Fibroblast of upper back skin (primary cell): ENCODE measurements at regions not wholly inside any gene's neighbourhood (a gene's known extent, or its start where the extent isn't known, plus 50 kb on each side); places are given as distances from the start of the nearest gene placed in this dataset.
"Not testable (repeated sequence)": the region's sequence is repeated elsewhere in the genome, so short reads cannot be mapped to it uniquely, and the experiment has no call there.

ENCODE experiments used
- DNase-seq: peaks from one replicate; pipeline ENCODE4 v3.0.0-alpha.2; 2013

DNA sequence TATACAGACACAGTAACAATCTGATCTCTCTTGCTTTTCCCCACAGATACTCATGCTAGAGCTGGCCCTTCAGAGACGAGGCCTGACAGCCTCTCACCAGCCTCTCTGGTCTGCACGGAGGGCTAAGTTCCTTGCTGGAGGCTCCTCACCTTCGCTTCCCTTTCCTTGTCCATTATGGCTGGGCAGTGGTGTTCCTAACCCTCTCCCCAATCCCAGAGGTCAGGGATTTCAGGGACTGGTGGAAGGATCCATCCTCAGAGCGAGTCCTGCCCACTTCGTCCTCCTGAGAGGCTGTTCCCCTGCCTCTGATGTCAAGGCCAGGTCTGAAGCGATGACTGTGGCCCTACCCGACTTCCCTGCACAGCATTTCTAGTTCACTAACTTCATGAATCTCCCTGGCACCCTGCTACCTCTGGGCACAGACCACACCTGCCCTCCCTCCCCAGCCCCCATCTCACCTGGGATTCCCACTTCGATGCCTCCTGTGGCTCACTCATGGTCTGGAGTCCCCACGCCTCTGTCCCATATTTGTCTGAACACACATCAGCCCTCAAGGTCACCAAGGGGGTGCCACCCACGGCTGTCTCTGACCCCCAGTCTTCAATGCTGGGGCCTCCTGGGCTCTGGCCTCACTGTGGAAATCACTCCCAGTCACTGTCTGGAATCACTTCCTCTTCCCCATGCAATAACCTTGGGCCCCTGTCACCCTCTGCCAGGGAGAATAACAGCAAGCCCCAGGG, 124.9 kb upstream of the PRR20G start:
- DNase-seq = no peak

DNA sequence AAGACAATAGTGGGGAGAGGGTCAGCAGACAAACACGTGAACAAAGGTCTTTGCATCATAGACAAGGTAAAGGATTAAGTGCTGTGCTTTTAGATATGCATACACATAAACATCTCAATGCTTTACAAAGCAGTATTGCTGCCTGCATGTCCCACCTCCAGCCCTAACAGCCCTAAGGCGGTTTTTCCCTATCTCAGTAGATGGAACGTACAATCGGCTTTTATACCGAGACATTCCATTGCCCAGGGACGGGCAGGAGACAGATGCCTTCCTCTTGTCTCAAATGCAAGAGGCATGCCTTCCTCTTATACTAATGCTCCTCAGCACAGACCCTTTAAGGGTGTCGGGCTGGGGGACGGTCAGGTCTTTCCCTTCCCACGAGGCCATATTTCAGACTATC, 124.0 kb upstream of the PRR20G start:
- not testable (repeated sequence) for DNase-seq

DNA sequence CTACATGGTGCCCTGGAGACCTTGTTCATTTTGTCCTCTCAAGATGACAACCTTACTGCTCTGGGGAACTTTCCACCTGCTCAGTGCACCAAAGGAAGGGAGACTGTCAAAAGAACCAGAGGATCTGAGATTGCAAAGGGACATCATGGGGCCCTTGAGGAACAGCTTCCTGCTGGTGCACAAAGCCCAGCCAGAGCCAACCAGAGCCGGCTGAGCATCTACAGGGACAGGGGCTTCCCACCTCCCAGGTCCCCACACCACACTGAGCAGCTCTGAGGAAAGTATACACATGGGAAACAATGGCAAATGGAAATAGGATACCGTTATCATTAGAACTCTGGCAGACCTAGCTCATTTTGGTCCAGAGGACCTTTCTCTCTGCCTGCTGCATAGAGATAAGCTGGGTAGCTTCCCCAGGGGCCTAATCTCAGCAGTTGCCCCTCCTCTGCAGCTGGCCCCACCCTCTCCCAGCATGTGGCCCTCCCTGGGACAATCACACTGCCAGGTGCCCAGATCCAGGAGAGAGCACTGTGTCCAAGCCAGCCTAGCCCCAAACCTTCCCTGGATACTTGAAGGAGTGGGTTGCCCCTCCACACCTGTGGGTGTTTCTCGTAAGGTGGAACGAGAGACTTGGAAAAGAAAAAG, 123.4 kb upstream of the PRR20G start:
- no peak for DNase-seq

DNA sequence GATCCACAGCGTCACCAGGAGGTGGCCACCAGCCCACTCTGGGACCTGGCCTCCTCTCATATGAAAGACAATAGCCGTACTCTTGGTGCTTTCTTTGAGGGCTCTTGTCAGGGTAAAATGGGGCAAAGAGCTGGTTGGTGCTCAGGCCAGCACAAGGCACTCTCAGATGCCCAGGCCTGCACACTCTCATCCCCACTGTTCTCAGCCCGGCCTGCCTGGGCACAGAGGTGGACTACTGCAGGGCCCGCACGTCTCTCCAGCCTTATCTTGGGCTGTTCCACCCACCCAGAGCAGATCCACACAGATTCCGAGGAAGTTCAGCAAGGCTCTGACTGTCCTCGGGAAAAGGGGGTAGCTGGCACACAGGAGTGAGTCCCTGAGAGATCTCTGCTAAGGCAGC, 122.8 kb upstream of the PRR20G start:
- no peak for DNase-seq

DNA sequence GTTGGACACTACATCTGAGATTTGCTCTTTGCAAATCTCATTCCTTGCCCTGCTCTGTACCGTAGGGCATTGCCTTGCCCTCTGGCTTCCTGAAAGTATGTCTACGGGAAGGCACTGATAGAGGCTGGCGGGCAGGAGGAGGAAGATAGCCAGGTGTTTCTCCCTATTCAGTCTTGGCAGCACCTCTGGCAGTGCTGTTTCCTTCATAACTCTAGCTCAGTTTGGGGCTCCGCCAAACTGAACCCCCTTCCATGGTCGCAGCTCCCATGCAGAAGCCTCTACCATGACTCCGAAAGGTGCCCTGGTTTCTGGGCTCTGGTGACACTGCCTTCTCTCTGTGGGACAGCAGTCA, 122.3 kb upstream of the PRR20G start:
- no peak for DNase-seq

DNA sequence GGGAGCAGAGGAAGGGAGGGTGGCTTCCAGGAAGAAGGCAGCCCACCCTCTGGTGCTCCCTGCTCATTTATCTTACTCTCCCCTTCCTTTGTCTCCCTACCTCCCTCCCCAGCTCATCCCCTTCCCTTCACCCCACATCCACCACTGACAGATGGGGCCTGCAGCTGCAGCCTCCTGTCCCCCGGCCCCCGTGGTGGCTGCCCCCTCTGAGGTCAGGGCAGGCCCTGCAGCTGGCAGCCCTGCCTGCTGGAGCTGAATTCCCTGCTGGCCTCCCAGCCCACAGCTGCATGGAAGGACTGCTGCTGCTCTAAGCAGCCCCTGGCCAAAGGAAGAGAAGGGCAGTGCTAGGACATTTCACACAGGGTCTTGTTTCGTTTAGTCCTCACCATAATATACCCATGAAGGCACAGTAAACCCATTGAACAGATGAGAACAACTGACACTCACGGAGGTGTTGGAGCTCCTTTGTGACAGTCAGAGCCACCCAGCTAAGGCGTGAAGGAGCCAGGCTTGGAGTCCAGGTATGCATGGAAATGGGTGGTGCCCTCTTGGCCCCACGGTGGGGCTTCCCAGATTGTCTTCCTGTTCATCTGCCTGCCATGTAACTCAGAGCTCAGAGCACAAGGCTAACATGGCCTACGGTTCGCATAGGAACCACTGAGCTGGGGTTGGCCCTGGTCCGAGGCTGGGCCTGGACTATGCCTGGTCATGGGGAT, 121.7 kb upstream of the PRR20G start:
- no peak for DNase-seq

DNA sequence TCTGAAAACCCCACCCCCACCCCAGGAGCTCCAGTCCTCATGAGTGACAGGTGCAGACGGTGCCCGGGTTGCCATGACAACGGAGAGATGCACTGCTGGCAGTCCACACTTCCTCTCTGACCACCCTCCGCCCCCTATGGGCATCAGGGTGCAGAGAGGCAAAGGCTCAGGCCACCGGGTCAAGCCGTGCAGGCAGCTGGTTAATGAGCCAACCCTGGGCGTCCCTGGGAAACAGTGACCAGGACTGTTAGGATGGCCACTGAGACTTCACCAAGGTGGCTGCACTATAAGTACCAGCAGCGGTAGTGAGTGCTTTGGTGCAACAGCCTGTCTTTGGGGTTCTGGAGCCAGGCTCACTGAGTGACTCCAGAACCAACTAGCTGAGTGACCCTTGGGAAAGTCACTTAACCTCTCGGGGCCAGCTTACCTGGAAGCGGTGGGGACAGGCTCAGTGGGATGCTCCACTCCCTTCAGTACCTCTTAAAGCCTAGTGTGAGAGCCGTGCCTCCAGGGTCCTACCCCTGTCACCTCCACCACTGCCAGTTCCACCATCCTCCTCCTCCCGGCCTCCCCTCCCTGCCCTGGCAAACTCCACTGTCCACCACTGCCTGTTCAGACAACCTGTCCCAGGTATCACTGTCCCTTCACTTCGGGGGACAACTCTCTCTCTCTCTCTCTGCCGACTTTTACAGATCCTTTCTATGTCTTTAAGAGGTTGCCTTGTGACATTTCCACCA, 121.0 kb upstream of the PRR20G start:
- DNase-seq = no peak

DNA sequence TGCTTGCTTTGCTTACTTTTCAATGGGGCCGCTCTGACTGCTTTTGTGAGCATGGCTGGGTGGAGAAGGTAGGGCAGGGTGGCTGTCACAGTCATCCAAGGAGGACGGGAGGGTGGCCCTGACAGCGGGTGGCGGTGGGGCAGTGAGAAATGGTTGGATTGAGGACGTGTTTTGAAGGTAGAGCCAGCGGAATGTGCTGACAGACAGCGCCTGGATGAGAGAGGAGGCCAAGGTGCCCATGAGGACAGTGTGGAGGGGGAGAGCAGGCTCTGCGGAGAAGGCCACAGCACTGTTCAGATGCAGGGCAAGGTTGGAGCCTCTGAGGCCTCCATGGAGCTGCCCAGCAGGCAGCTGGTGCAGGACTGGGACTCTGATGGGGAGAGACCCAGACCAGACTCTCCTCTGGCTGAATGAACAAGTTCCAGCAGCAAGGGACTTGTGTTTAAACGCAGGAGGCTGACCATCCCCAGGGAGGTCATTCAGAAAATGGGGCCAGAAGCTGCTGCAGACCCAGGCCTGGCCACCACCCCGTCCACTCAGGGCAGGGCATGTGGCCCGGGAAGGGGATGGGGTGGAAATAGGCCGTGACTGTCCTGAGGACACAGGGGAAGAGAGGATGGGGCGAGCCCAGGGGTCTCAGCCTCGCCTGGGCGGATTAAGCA, 120.3 kb upstream of the PRR20G start:
- no peak for DNase-seq

DNA sequence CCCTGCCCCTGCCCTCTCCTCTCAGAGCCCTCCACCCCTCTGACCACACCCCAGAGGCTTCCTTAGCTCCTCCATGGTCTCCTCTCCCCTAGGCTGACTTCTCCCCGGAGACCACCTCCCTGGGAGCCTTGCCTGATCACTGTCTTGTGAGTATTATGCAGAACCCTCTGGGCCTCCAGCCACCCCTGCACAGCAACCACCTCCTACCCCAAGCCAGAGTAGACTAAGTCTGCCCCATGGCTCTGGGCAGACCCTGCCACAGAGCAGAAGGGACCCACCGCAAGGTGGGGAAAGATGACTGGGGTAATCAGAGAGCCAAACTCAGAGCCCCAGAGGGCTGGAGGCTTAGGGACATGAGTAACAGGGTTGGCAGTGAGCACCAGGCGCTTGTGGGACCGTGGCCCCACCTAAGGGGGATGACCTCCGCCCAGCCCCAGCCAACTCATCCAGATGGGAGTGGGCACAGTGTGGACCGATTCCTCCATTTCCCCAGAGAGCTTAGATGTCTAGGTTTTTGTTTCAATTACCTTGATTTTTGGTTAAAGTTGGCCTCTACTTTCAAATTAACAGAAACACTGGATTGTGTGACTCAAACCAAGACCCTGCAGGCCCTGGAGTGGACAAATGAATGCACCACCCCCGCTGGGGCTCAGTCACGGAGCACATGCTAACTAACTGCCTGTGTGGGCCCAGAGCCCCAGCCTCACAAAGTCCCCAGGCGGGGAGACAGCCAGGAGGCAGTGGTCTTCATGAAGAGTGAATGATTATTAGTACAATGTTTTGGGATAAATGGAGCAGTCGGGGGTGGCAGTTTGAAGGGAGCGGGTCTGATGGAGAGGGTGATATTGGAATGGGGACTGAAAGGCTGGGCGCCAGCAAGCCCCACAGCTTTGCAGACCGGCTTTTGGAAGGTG, 119.4 kb upstream of the PRR20G start:
- DNase-seq = no peak

DNA sequence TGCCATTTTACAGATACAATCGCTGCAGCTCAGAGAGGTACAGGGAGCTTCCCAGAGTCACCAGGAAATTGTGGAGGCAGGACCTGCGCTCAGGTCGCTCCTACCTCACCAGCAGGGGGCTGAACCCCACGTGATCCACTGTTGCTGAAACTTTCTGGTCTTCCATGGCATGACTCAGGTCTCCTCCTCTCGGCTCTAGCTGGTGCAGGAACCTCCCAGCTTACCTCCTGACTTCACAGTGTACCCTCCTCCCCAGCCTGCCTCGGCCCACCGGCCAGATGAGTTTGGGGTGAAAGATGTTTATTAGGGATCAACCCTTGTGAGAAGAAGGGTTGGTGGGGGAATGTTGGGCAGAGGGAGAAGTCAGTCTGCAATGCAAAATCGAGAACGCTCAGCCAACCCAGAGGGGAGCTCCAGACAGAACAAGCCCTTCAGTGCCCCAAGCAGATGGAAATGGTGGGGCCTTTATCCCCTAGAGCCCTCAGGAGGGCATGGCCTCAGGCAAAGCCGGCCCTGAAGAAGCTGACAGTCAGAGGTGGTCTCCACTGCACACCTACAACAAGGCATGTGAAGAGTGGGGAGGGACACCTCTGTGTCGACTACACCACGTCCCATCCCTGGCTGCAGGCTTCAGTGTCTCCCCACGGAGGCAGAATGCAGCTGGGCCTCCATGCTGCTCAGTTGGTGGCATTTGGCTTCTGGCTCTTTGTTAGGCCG, 118.6 kb upstream of the PRR20G start:
- DNase-seq = no peak

DNA sequence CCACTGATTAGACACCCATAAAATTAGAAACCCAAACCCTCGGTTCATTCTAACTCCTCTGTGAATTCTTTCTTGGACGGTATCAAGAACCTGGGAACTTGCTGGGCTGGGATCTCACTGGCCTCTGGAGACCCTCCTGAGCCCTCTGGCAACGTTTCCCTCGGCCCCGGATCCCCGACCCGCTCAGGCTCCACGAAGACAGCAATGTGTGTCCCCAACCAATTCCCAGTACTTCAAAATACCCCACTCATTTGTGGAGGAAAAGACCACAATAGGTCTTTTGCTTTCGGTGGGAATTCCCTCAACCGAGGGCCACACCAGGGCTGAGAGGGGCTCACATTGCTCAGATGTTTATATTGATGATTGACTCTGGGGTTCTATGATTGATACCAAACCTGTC, 117.9 kb upstream of the PRR20G start:
- no peak for DNase-seq

DNA sequence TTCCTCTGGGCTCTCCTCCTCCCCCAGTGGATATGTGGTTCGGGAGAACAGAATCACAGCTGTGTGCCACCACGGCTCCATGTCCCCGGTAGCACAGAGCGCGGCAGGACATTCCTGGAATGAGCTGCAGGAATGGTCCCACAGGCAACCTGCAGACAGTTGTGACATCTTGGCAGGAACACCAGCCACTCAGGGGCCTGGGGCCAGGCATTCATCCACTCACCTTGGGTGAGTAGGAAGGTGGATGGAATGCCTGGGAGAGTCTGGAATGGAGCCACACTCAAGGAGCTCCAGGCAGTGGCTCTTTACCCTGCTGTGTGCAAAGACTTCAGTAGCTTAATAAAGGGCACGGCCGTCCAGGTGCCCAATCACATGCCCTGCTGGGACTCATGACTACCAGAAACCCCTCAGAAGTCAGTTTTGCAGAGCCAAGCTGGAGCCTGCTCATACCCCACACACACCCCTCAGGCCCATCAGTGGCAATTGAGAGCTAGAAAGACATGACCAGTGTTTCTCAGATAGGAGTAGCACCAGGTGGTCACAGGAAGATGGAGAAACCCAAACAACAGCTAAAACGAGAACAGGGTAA, 117.3 kb upstream of the PRR20G start:
- no peak for DNase-seq

DNA sequence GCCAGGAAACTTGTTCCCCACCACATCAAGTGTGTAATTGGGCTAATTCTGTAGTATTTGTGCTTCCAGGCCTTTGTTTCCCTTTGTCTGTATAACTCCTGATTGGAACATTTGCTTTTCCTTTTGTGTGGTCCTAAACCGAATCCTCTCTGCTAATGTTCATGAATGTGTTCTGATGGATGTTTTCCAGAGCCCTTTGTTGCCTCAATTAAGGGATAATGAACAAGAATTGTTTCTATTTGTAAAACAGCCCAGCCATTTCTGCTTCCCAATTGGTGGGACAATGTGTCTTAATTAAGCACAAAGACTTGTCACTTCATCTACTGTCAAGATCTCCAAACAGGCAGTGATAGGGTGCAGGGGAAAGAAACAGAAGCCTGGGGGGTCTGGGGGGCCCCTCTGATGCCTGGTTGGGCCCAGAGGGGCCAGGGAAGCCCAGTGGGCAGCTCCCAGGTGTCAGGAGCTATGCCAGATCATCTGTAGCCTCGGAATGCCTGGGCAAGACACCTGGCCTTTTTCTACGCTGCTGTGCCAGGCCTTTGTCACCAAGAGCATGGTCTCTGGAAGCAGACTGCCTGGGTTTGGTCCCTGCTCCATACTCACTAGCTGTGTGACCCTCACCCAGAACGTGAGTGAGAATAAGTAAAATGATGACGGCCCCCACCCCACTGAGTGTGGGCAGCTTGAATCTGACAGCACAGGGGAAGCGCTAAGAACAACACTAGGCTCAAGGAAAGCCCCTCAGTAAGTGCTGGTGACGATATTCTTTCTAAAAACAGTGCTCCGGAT, 116.6 kb upstream of the PRR20G start:
- no peak for DNase-seq

DNA sequence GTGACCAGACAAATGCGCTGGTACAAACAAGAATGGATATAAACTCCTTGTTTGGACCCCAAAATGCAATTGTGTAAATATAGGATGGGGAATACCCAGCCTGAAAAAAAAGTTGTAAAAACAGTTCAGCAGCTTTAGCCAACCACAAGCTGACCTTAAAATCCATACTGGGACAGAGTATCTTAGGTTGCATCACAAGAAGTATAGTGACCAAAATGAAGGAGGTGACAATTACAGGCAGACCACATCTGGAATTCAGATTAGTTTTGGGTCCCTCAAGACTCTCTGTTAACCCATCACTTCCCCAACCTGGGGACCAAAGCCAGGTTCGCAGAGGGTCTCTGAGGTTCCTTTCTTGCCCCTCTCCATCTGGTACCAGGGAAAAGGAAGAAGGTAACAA, 115.9 kb upstream of the PRR20G start:
- DNase-seq = no peak

DNA sequence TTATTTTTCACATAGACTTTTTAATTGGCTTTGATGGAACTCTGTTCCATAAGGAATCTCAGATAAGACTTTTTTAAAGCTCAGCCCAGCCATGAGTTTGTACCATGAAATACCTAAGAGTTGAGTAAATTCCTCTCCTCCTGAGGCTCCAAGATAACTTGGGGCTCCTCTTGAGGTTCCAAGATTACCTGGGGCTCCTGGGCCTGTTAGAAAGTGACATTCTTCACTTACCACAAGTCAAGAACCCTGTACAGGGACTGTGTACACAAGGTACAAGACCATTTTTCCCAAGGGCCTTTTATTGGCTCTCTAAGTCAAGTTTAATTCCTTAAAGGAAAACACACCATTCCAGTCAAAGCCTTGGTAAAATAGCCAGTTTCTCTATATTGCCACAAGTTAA, 111.3 kb upstream of the PRR20G start:
- DNase-seq = no peak

DNA sequence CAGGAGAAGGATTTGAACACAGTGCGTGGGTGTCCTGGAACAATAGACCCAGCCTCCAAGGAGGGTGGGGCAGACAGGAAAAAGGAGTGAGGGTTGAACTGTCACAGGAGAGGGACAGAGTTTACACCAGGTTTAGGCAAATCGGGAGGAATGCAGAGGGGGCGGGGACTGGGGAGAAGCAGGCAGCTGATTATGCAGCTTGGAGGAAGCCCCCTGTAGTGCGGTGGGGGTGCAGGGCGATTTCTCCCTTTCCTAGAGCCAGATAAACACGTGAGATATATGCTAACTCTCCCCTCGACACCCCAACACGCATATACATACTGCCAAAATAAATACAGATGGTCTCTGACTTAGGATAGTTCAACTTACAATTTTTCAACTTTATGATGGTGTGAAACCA, 108.6 kb upstream of the PRR20G start:
- peak; percentile 3 for DNase-seq

DNA sequence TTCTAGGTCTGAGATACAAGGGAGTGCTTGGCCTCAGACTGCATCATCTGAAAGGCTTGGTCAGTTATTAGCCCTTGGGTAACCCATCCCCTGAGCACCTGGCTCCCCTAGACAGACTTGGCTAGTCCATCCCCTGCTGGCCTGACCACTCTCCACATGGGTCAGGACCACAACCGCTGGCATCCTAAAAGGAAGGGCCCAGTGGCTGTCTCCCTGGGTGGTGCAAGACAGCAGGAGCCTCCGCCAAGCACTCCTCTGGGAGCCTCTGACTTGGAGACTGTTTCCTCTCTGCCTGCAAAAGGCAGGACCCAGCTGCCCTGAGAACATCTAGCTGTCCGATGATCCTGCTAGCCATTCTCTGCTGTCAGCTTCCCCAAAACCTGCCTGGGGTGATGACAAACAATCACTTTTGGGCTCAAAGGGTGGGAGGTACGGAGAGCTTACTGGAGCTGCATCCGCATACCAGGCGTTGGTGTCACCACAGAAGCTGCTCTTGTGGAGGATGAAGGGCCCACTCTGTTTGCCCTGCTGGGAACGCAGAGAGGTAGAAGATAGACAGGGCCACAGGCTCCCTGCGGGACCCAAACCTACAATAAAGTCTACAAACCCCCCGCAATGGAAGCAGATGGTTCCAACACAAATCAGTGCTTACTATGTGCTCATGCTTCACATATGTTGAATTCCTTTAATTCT, 108.0 kb upstream of the PRR20G start:
- DNase-seq = peak; percentile 38

DNA sequence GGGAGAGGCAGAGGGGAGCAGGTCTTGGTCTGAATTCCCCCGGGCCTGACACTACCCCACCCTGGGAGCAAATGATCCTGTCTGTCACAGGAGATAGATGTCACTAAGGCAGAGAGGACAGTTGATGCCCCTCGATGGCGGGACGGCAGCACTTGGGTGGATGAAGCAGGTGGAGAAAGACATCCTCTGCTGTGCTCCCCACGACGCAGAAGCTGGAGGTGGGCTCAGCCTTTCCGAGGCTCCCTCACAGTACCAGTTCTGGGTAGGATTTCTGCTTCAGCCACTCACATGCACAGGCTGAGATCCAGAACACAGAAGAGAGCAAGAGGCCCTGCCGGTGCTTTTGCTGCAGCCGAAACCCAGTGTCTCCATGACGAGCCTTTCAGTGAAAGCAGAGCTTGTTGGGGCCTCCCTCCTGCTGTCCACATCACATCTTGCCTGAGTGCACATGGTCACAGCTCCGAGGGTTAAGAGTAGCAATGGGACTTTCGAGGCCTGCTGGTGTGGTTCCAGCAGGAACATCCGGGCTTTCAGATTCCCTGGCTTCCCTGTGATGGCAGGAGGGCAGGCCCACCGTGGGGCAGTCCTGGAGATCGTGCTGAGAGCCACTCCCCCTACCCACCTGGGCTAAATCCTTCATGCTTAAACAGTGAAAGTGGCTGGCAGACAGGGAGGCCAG, 107.3 kb upstream of the PRR20G start:
- DNase-seq = no peak

DNA sequence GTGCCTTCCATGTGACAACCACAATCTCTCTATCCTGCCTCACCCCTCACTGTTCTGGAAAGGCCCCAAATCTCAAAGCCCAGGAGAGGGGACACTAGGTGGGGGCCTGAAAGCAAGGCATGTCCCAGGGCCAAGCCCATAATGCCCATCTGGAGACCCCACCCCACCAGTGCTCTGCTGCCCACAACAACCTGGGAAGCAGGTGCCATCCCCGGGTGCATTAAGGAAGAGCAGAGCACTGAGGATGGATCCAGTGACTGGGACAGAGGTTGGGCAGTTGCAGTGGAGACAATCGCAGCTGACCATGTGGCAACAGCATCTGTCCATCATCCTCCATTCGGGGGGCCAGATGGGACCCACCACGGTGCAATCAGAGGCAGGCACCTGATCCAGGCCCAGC, 106.2 kb upstream of the PRR20G start:
- no peak for DNase-seq
